Neutrophil (primary cell): ENCODE measurements at regions not wholly inside any gene's neighbourhood (a gene's known extent, or its start where the extent isn't known, plus 50 kb on each side); places are given as distances from the start of the nearest gene placed in this dataset.

Experiments used
- H3K27ac ChIP-seq: fragments of 200-600 bp; sonication (generic); 2 replicates; pipeline ENCODE4 v1.5.1; 2016; ENCODE audit warnings: mild to moderate bottlenecking, moderate library complexity
- H3K27me3 ChIP-seq: fragments of 200-600 bp; sonication (generic); 2 replicates; pipeline ENCODE4 v1.6.0; 2016; ENCODE audit warnings: mild to moderate bottlenecking
- H3K36me3 ChIP-seq: fragments of 200-600 bp; sonication (generic); 2 replicates; pipeline ENCODE4 v1.5.1; 2017
- H3K4me1 ChIP-seq, 2 experiments: fragments of 200-600 bp in 1 of 2; sonication (generic) in 1 of 2; 1 replicate in 1 of 2; 2 replicates in 1 of 2; pipeline versions ENCODE4 v1.5.1 to v1.6.1; 2013 to 2016; ENCODE audit warnings: low read depth in 1 of 2, low read length in 1 of 2, mild to moderate bottlenecking in 1 of 2, moderate library complexity in 1 of 2; ENCODE audit not compliant: control insufficient read depth in 1 of 2, insufficient read depth in 1 of 2
- H3K4me3 ChIP-seq, 2 experiments: fragments of 200-600 bp in 1 of 2; sonication (generic) in 1 of 2; 1 replicate in 1 of 2; 2 replicates in 1 of 2; pipeline ENCODE4 v1.5.1; 2013 to 2016; ENCODE audit warnings: low read depth in 1 of 2, low read length in 1 of 2, mild to moderate bottlenecking in 1 of 2, moderate library complexity in 1 of 2
- H3K9me3 ChIP-seq: fragments of 200-600 bp; sonication (generic); 2 replicates; pipeline ENCODE4 v1.5.1; 2016
- TF ChIP-seq, protein P1 (sequence below): fragments of 200-600 bp; sonication (generic); IDR thresholded peaks from 2 replicates; pipeline ENCODE4 v1.5.1; 2016; ENCODE audit warnings: antibody characterized with exemption

DNA sequence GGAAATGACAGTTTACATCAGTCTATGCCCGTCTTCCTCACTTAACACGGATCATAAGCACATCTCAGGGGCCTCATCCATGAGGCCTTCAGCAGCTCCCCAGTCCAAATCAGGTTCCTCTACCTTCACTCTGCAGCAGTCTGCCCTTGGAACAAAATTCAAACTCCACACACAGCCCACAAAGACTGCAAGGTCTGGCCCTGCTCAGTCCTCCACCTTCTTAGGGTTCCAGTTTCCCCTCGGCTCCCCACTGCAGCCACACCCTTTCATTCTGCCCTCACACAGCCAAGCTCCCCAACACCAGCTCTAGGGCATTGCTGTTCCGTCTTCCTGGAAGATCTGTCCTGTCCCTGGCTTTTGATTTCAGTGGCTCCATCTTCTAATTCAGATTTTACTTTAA is 95.2 kb upstream of the IQSEC1 start:
- Histone ChIP-seq H3K36me3 (no peaks in the 10 kb centered on the region), H3K4me3 (no peak overlapping the region), H3K27me3 (no peaks in the 10 kb centered on the region), H3K9me3 (no peaks in the 10 kb centered on the region), H3K4me1 (no peaks in the 10 kb centered on the region), H3K27ac (no peak overlapping the region)
- TF ChIP-seq, protein P1, sequence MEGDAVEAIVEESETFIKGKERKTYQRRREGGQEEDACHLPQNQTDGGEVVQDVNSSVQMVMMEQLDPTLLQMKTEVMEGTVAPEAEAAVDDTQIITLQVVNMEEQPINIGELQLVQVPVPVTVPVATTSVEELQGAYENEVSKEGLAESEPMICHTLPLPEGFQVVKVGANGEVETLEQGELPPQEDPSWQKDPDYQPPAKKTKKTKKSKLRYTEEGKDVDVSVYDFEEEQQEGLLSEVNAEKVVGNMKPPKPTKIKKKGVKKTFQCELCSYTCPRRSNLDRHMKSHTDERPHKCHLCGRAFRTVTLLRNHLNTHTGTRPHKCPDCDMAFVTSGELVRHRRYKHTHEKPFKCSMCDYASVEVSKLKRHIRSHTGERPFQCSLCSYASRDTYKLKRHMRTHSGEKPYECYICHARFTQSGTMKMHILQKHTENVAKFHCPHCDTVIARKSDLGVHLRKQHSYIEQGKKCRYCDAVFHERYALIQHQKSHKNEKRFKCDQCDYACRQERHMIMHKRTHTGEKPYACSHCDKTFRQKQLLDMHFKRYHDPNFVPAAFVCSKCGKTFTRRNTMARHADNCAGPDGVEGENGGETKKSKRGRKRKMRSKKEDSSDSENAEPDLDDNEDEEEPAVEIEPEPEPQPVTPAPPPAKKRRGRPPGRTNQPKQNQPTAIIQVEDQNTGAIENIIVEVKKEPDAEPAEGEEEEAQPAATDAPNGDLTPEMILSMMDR = no peak

DNA sequence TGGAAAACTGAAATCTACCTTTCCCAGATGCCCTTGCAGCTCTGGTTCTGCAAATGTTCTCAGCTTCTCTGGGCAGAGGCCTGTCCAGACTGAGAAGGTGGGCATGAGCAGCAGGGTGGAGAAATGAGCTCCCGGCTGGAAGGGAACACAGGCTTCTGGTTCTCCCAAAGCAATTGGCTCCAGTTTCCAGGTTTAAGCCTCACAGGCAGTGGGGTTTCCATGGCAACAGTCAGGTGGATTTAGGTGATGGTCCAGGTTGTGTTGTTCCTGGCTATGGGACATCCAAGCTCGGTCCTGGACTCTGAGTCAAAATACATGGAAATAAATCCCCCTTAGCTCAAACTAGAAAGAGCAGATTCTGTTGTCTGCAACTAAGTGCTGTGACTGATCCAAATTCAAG is 94.6 kb upstream of the IQSEC1 start:
- TF ChIP-seq, protein P1 = no peak
- no peaks in the 10 kb centered on the region for H3K27me3 ChIP-seq
- H3K9me3 ChIP-seq = no peaks in the 10 kb centered on the region
- no peak overlapping the region for H3K27ac ChIP-seq
- no peaks in the 10 kb centered on the region for H3K4me1 ChIP-seq
- no peak overlapping the region for H3K4me3 ChIP-seq
- H3K36me3 ChIP-seq = no peaks in the 10 kb centered on the region

DNA sequence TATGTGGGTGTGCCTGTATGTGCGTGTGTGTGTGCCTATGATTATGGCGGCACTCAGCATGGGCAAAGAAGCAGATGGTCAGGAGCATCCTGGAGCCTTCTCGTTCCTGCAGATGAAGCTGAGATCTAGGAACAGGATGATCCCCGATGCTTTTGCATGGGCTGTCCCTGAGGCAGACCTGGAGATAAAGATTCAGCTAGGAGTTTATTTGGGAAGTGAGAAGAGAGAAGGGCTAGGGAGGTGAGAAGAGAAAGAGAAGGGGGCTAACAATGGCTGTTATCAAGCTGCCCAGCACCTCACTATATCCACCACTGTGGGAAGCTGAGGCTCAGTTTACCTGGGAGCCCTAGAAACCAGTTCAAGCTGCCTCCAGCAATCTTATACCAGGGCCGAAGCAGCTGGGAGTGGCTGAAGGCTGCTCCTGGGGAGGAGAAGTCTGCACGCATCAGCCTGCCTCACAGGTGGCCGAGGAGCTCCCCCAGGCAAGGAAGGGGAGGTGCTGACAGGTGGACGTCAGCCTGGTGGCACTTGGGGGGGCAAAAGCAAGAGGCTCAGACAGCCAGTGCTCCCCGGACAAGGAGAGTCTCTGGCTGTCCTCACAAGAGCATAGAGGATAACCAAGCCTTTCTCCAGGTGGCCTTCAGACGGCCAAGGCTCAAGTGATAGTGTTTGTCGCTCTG is 94.0 kb upstream of the IQSEC1 start:
- no peak overlapping the region for H3K4me3 ChIP-seq
- H3K27ac ChIP-seq = no peak overlapping the region
- no peaks in the 10 kb centered on the region for H3K4me1 ChIP-seq
- TF ChIP-seq, protein P1 = no peak
- no peaks in the 10 kb centered on the region for H3K9me3 ChIP-seq
- no peaks in the 10 kb centered on the region for H3K27me3 ChIP-seq
- H3K36me3 ChIP-seq = no peaks in the 10 kb centered on the region

DNA sequence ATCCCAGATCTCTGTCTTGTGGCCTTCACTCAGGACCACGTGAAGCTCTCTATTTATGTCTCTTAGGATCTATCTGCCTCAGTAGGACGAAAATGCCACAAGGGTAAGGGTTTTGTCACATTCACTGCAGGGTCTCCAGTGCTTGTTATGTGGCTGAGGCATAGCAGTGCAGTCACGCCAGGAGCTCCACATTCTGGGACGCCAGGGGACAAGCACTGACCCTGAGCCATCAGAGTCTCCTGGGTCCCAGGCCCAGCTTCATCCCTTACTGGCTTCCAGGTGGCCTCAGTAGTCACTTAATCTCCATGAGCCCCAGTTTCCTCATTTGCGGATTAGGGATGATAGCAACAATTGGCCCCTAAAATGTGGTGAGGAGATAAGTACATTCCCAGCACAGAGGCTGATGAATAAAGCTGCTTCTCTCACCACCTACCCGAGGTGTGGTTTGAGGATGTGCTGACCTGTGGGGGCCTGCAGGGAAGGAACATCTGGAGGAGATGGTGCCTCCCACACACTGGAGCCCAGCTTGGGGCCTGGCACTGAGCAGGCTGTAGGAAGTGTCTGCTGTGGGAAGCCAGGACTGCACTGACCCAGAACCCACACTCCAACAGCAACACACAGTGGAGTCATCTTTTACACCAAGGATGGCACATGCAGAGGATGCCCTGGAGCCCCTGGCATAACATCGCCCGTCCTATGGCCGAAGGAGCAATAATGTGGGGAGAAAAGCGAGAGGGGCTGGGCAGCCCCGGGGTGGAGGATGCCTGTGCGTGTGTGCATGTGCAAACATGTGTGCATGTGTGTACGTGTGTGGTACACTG is 93.2 kb upstream of the IQSEC1 start:
- Histone ChIP-seq H3K27me3 (no peaks in the 10 kb centered on the region), H3K36me3 (no peaks in the 10 kb centered on the region), H3K4me1 (no peaks in the 10 kb centered on the region), H3K9me3 (no peaks in the 10 kb centered on the region), H3K4me3 (no peak overlapping the region), H3K27ac (no peak overlapping the region)
- TF ChIP-seq, protein P1 = no peak

DNA sequence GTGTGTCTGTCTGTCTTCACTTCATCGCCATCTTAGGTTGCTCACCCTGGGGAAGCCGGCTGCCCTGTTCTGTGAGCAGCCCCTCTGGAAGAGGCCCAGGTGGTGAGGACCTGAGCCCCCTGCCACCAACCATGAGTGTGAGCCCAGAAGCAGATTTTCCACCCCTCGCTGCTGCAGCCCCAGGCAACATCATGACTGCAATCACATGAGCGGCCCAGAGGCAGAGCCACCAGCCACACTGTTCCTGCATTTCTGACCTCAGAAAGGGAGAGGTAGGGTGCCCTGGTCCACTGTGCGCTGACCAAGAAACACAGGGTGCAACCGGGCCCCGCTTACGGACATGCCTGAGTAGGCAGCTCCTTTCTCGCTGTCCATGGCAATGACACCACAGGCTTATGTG is 92.3 kb upstream of the IQSEC1 start:
- H3K27ac ChIP-seq = no peak overlapping the region
- no peaks in the 10 kb centered on the region for H3K4me1 ChIP-seq
- H3K4me3 ChIP-seq = no peak overlapping the region
- H3K9me3 ChIP-seq = no peaks in the 10 kb centered on the region
- TF ChIP-seq, protein P1 = no peak
- no peaks in the 10 kb centered on the region for H3K36me3 ChIP-seq
- H3K27me3 ChIP-seq = no peaks in the 10 kb centered on the region
